GOT3 (cell line): ENCODE measurements at regions not wholly inside any gene's neighbourhood (a gene's known extent, or its start where the extent isn't known, plus 50 kb on each side); places are given as distances from the start of the nearest gene placed in this dataset.

ENCODE experiments used
- DNase-seq: peaks from one replicate; lab custom pipeline; 2025; ENCODE audit warnings: mixed read lengths; lab: John Stamatoyannopoulos, UW

DNA sequence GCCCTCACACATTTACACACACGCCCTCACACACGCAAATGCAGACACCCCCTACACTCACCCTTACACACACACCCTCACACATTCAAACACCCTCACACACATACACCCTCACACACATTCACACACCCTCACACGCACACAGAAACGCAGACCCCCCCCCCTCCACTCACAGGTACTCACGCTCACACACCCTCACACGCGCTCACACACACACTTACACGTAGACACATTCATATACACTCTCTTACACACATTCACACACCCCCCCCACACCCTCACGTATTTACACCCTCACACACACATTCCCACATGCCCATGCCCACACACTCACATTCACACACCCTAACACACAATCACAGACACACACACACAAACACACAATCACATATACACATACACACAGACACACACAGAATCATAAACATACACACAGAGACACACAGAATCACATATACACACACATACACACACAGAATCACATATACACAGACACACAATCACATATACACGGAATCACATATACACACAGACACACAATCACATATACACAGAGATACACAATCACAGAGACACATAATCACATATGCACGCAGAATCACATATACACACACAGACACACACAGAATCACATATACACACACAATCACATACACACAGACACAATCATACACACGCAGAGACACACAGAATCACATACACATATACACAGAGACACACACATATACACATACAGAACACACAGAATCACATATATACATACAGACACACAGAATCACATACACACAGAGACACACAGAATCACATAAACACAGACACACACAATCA is 250.1 kb upstream of the RPL38 start:
- no peak for DNase-seq

DNA sequence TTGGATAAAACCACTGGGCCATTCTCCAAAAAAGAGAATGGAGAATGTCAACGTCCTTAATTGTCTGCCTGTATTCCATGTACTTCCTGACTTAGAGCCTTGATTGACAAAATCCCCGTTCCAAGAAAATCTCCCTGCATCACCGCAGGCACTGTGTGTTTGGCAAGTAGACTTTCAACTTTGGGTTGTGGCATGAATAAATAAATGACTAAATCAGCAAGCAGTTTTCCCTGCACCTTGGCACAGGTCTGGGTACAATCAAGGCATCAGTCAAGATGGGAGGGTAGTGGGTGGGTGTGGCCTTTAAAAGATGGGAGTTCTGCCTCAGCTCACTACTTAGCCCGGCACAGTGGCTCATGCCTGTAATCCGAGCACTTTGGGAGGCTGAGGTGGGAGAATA is 248.5 kb upstream of the RPL38 start:
- no peak for DNase-seq

DNA sequence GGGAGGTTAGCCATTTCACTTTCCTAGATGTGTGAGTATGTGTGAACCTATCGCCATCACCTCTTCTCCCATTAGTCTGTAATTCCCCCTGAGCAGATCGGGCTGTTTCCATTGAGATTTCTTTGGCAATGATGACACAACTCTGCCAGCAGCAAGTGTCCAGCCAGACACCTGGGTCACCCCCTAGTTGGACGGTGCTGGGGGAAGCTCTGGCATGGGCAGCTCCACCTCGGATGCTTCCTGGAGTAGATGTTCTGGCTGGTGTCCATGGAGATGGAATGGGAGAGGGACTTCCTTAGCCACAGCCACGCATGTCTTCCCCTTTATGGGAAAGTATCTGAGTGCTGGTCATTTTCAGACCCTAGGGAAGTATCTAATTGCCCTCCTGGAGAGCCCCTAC is 247.9 kb upstream of the RPL38 start:
- DNase-seq = no peak

DNA sequence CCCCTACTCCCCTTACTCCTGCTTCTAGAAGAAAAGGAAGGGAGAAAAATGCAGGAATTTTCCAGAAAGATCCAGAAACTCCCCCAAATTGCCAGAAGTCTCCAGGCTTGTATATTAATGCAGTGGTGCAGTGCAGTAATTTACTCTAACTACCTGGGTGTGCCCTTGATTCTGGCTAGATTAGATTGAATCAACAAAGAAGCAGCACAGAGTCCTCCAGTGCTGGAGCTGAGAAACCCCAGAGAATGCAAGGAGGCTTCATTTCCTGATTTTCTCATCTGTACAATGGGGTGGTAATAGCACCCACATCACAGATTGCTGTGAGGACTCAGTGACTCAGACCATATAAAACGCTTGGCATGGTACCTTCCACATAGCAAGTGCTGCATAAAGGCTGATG is 247.3 kb upstream of the RPL38 start:
- no peak for DNase-seq

DNA sequence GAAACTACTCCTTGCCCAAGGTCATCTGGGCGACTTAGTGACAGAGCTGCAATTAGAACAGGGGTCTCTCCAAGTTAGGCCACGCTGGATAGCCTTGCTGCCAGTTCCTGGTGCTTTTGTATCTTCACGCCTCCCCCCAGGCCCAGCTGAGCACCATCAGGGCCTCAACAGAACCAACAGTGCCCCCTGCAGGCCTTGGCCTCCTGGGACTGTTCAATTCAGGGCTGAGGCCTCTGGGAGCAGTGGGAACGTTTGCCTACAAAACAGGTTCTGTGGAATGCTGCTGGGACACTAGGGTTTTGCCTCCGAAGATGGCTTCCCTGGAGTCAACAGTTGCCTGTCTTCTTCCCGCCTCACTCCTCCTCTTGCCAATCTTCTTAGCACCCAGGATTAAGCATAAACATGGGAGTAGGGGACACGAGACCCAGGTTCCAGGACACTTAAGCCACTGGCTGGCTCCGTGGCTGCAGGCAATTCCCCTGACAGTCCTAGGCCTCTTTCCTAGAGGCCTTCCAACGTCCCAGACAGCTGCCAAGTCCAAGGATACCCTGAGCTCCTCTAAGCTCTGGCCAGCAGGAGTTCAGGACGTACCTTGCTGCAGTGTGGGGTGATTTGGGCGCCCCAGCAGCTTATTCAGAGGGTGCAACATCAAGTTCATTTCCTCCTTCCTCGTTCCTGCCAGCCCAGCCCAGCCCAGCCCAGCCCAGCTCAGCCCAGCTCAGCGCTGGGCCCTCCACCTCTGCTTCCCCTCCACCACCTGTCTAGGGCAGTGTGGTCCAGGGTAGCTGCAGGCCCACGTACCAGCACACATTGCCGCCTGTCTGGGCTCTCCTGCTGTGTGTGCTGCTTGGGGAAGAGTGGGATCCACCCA is 246.6 kb upstream of the RPL38 start:
- DNase-seq = no peak

DNA sequence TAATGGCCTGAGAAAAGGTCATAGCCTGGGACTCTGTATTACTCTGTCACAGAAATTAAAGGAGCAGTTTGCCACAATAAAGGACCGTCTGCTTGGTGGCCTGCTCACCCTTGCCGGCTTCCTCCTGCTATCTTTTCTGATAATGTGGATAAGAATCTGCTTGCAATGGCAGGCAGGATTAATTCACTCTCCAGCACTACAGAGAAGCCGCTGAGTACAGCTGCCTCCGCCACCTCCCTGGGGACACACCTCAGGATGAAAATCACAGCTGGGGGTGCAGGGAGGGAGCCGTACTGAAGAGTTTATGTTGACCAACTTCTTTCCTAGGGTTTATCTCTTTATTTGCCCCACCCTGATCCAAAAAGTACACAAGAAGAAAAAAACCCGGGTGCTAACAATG is 245.9 kb upstream of the RPL38 start:
- DNase-seq = no peak

DNA sequence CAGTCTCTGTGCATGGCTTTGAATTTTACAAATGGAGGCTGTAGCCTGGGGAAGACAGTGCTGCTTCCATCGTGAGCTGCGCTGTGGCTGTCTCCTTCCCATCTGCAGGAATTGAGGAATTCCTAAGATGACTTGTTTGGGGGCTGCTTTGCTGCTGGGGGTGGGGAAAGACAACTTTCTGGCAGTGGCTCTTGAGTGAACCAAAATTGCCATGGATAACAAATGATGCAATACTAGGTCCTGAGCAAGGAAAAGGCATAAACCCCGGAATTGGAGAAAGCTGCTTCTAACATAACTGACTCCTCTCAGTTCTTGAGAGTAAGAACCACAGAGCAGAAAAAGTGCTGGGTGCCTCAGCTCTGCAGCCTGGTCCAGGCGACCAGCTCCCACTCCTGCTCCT is 245.0 kb upstream of the RPL38 start:
- DNase-seq = no peak

DNA sequence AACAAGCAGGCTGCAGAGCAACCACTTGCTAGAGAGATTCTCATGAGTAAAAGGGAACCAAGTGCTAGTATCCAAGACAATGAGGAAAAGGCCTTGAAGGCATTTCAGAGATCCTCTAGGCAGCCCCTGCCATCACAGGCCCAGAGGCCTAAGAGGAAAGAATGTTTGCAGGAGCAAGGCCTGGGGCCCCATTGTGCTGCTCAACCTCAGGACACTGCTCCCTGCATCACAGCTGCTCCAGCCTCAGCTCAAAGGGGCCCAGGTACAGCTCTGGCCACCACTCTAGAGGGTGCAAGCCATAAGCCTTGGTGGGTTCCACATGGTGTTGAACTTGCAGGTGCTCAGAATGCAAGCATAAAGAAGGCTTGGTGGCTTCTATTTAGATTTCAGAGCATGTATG is 243.0 kb upstream of the RPL38 start:
- DNase-seq = no peak

DNA sequence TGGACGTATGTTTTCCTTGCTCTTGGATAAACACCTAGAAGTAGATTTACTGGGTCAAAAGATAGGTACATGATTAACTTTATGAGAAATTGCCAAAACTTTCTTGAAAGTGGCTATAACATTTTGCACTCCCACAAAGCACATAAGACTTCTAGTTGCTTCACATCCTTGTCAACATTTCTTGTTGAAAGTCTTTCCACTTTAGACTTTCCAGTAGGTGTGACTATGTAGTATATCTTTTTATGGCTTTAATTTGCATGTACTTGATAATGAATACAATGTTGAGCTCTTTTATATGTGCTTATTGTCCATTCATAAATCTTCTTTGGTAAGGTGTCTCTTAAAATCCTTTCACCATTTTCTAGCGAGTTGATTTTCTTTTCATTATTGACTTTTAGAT is 241.2 kb upstream of the RPL38 start:
- no peak for DNase-seq

DNA sequence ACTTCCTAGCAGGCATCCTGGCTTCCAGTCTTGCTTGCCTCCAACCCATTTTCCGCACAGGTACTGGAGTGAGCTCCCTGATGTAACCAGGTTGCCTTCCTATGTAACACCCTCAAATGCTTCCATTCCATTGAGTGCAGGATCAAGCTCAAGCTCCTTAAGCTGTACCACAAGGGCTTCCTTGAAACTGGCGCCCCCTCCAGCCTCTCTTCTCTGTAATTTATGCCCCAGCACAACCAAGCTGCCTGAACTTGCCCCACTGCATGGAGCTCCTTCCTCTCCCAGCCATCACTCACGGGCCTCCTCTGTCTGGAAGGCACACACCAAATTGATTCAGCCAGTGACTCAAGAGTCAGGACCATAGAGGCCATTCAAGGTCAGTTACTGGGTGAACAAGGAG is 234.8 kb upstream of the RPL38 start:
- no peak for DNase-seq

DNA sequence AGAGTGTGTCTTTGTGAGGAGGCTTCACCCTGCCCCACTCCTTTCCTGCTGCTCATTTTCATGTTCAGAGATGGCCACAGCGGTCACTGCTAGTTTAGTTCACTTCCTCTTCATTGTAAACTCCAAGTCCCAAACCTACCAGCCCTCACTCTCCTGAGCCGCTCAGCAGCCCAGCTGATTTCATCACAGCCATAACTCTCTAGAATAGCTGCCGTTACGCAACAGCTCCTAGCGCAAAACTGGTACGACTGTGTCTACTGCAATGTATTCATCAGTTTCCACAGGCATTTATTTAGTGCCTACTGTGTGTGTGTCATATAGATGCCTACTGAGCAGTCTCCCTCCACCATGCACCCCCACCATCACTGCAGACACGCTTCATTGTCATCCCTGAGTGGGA is 233.5 kb upstream of the RPL38 start:
- no peak for DNase-seq

DNA sequence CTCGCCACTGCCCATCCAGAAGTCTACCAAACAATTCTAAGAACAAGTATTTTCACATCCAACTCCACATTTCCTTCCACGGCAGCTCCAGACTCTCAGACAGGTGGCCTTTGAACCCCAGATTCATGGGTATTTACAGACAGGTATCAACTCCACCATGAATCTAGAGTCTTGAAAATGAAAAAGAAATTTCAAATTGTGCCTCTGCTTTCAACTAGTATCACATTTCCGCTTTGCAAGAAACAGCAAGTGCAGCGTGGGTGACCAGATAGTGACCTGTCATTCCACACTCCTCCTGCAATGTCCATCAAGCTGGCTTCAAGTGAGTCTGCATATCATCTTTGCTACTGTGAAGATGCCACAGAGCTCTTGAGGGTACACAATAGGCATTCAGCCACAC is 232.4 kb upstream of the RPL38 start:
- no peak for DNase-seq

DNA sequence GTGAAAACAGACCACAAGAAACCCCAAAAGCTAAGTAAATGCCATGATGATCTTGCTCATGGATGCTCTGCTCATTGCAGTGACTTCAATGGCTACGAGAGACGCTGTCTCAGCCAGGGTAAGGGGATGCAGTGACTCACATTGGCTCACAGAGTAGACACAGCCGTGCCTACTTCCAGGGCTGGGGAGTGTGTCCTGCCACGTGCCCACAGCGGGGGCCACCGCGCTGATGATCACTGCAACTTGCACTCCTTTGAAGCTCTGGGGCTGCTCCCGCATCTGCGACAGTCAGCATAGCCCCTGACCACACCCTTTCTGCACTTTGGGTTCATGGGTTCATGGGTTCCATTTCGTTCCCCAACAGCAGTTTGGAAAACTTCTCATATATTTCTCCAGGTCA is 231.4 kb upstream of the RPL38 start:
- no peak for DNase-seq

DNA sequence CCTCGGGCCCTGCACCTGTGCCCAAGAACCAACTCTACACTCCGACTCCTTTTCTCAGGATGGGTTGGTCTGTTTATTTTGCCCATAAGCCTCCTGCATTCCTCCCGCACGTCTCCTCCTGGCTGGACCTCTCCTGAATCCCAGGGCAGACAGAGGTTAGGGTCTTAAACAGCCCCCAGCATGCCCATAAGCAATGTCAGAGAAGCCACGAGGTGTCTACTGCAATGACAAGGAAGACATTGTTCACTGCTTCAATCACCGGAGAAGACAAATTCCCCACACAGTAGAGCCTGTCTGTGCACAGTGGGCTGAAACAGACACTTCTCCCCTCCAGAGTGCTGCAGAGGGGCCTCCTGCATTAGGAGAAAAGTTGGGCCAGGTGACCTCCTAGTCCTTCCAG is 230.6 kb upstream of the RPL38 start:
- DNase-seq = no peak

DNA sequence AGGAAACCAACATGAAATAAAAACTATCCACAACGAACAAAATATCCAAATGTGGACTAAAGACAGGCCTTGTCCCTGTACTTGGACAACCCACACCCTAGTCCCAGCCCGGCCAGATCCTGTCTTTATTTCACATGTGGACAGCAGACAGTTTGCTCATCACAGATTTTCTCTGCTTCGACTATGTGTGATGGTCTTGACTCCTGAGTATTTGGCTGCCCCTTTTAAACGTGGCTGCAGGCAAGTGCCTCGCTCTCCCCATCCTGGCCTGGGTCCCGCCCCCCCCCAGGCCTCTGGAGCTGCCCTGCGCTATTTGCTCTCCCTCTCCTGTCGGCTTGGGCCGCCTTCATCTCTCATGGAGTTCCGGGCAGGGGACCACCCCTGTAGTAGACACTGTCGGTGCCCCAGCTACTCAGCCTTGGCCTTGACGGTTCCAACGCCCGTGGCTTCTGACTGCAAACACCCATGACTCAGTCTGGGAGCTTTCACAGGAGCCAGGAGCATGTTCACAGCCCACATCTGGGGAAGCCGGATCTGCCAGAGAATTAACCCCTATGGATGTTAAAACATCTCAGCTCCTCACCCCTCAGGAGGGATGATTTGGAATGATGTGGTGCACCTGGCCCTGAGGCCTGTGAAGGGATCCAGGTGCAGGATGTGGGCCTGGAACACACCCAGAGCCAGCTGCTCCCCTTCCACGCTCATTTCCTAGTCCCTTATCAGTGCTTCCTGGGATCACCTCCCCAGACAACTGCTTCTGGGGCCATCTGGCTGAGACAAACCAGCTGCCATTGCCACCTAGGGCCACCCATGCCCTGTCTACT is 229.7 kb upstream of the RPL38 start:
- no peak for DNase-seq

DNA sequence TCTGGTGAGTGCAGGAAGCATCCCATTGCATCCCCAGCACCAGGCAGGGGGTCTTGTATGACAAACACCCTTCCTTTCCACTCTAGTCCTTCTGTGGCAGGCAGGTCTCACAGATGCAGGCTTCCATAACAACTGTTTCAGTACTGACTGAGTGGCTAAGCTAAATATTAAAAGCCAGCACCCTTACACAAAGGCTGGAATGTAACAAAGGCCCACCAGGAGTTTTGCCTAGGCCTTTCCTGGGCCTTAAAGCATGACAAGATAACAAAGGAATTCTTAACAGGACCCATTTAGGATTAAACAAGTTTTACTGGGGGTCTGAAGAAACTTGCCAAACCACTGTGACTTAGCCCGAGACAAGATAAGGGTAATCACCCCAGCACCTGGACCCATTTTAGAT is 228.9 kb upstream of the RPL38 start:
- DNase-seq = no peak

DNA sequence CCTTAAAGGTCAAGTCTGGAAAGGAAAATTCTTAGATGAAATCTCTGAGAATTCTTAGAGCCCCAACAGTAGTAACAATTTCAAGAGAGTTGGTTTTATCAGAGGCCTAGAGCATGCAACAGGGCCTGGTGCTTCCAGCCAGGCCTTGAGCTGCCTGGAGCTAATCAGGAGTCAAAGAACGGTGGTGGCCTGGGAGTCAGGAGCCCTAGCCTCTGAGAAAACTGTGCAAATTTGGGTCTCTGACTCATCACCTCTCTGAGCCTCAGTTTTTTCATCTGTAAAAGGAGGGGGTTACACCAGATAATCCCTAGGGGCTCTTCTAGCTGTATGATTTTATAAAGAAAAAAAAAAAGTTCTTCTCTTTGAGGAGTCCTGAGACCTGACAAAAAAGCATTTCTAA is 227.3 kb upstream of the RPL38 start:
- DNase-seq = no peak

DNA sequence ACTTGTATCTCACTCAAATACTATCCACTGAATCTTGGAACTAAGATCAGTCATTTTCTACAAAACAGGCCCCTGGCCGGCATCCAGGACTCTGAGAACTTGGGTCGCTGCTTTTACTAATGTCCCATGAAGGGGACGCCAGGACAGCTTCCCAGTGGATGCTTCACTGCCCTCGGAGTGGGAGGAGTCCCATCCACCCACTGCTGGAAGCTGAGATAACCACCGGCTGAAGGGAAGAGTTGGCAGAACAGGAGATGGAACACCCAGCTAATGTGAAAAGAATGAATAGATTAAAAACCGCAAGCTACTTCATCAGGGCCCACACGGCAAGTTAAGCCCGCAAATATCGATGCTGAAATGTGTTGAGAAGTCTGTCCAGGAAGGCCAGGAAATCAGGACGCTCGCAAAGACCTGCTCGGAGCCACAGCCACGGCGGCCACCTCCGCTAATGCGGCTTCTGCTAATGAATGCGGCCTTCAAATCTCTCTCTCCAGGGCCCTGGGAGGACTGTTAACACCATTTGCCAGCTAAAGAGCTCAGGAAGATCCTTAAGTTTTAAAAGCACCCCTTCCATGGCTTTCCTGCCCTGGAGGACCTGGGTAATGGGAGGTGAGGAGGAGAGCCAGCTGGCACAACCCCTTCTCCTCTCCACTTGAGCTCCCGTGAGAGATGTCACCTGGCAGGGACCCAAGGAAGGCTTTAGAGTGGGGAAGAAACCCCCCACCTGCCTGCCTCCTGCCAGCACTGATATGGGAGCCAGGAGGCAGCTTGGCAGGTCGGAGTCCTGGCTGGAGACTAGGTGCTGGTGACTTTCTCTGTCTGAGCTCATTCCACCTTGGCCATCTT is 226.6 kb upstream of the RPL38 start:
- DNase-seq = no peak

DNA sequence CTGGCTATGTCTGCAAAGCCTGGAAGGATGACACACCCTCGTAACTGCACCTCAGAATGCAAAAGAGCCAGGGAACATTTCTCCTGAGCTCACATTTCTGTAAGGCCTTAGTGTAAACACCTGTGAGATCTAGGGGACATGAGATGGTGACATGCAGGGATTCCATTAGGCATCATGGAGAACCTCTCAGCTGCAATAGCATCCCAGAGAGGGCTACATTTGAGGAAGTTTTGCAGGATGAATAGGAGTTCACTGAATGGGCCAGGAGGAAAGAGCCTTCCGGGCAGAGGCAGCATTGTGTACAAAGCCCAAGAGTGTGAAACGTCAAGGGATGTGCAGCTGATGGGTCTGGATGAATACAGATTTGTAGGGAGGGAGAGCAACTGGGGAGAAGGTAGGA is 223.0 kb upstream of the RPL38 start:
- no peak for DNase-seq

DNA sequence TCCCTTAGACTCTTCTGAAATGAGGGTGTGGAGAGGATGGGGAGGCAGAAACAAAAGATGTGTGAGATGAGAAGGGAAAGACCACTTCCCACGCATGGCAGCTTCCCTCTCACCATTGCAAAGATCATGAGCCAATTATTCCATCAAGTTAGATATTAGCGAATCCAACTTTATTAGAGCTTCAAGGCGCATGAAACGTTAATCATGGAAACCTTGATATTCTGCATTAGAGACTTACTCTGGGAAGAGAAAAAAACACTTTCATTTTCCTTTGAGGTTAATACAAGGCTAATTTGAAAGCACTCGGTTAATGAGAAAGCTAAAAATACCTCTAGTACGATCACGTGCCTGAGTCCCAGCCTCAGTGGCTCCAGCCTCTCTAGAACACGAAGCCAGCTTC is 220.6 kb upstream of the RPL38 start:
- no peak for DNase-seq

DNA sequence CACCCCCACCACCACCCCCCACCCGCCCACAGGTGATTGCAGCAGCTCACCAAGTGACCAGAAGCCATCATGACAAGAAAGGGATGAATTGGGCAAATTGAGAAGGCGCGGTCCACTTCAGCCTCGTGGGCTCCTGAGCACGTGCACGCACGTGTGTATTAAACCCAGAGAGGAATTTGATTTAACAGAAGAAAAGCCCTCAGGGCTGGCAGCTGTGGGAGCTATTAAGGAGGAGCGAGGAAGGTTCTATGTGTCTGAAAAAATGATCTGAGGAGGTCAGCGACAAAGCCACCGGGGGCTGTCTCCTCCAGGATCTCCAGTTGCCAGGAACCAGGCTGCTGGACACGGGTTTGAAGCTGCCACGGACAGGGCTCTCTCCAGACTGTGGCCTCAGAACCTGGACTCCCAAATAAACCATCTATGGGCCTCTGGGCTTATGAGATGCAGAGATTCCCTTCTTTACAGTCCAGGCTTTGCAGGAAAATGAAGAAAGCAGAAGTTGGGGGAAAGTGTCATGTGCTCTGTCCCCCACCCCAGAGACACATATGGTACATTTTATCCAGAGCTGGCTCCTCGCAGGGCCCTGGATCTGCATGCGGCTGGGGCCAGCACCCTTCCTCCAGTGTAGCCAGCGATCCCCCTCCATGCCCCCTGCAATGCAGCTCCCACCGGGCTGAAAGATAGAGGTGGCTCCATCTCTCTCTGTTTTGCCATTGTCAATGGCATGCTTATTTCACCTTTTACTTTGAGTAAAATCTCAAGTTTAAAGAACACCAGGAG is 219.7 kb upstream of the RPL38 start:
- no peak for DNase-seq
